Breast epithelium (tissue), 4 donors: ENCODE measurements at regions not wholly inside any gene's neighbourhood (a gene's known extent, or its start where the extent isn't known, plus 50 kb on each side); places are given as distances from the start of the nearest gene placed in this dataset.

Source experiments
- DNase-seq, 2 donors: peaks; one replicate each; pipeline ENCODE4 v3.0.0-alpha.2; 2019; ENCODE audit warnings: low spot score in 2 of 2
- H3K27ac ChIP-seq, 2 donors: fragments of 200-600 bp; sonication (generic) in 1 of 2; one replicate each; pipeline ENCODE4 v1.5.1; 2016 to 2019; ENCODE audit warnings: mild to moderate bottlenecking in 1 of 2
- H3K27me3 ChIP-seq, 2 donors: fragments of 200-600 bp; sonication (generic) in 1 of 2; one replicate each; pipeline versions ENCODE4 v1.5.1 to v1.6.0; 2017 to 2019; ENCODE audit warnings: control low read depth in 1 of 2, mild to moderate bottlenecking in 1 of 2
- H3K36me3 ChIP-seq: fragments of 200-600 bp; one replicate; pipeline ENCODE4 v1.5.1; 2019
- H3K4me1 ChIP-seq, 2 donors: fragments of 200-600 bp; sonication (generic); one replicate each; pipeline ENCODE4 v1.5.1; 2016 to 2019; ENCODE audit warnings: control low read depth in 1 of 2
- H3K4me3 ChIP-seq, 3 donors: fragments of 200-600 bp; sonication (generic); 1 replicate in 2 of 3; 2 replicates in 1 of 3; pipeline ENCODE4 v1.5.1; 2016 to 2019; ENCODE audit warnings: mild to moderate bottlenecking in 3 of 3, moderate library complexity in 2 of 3
- H3K9me3 ChIP-seq, 2 donors: fragments of 200-600 bp; sonication (generic) in 1 of 2; one replicate each; pipeline ENCODE4 v1.5.1; 2016 to 2019; ENCODE audit warnings: control low read depth in 1 of 2
- POLR2A ChIP-seq: fragments of 450-650 bp; IDR thresholded peaks from one replicate; pipeline ENCODE4 v1.6.1; 2016; ENCODE audit warnings: antibody characterized with exemption, mild to moderate bottlenecking, moderate library complexity
- POLR2AphosphoS5 ChIP-seq, 3 donors: sonication (generic); formaldehyde crosslinking; IDR thresholded peaks; one replicate each; pipeline ENCODE4 v1.6.1; 2017; ENCODE audit warnings: antibody characterized with exemption in 3 of 3
- intact Hi-C: fragments of 100-400 bp; cut with DNase I; formaldehyde crosslinking; loops from one replicate; pipeline ENCODE4 v1.15.1; 2023; ENCODE audit warnings: low total_unique reads
- TF ChIP-seq, protein P1 (sequence below), 3 donors: fragments of 450-650 bp; IDR thresholded peaks; one replicate each; pipeline ENCODE4 v1.5.1; 2016 to 2017; ENCODE audit warnings: antibody characterized with exemption in 3 of 3, mild to moderate bottlenecking in 3 of 3, moderate library complexity in 3 of 3

GRCh38 chr4:40699648-40700047 lies 50.1 kb upstream of the NSUN7 start:
- no peaks in the 10 kb centered on the region for H3K9me3 ChIP-seq
- H3K27ac ChIP-seq, result no peak overlapping the region
- no peaks in the 10 kb centered on the region for H3K4me1 ChIP-seq
- H3K36me3 ChIP-seq, result no peaks in the 10 kb centered on the region
- H3K4me3 ChIP-seq, result no peak overlapping the region
- TF ChIP-seq, protein P1, sequence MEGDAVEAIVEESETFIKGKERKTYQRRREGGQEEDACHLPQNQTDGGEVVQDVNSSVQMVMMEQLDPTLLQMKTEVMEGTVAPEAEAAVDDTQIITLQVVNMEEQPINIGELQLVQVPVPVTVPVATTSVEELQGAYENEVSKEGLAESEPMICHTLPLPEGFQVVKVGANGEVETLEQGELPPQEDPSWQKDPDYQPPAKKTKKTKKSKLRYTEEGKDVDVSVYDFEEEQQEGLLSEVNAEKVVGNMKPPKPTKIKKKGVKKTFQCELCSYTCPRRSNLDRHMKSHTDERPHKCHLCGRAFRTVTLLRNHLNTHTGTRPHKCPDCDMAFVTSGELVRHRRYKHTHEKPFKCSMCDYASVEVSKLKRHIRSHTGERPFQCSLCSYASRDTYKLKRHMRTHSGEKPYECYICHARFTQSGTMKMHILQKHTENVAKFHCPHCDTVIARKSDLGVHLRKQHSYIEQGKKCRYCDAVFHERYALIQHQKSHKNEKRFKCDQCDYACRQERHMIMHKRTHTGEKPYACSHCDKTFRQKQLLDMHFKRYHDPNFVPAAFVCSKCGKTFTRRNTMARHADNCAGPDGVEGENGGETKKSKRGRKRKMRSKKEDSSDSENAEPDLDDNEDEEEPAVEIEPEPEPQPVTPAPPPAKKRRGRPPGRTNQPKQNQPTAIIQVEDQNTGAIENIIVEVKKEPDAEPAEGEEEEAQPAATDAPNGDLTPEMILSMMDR (IDR thresholded peaks at IDR 0.05), result no peak
- TF ChIP-seq POLR2A (no peak), POLR2AphosphoS5 (IDR thresholded peaks at IDR 0.05) (no peak)
- DNase-seq, result no peak
- H3K27me3 ChIP-seq, result no peaks in the 10 kb centered on the region
- intact Hi-C loops, result no loop called here
